ENCODE measurements at regions not wholly inside any gene's neighbourhood (a gene's known extent, or its start where the extent isn't known, plus 50 kb on each side); places are given as distances from the start of the nearest gene placed in this dataset.
"Not testable (repeated sequence)": the region's sequence is repeated elsewhere in the genome, so short reads cannot be mapped to it uniquely, and the experiment has no call there.

DNA sequence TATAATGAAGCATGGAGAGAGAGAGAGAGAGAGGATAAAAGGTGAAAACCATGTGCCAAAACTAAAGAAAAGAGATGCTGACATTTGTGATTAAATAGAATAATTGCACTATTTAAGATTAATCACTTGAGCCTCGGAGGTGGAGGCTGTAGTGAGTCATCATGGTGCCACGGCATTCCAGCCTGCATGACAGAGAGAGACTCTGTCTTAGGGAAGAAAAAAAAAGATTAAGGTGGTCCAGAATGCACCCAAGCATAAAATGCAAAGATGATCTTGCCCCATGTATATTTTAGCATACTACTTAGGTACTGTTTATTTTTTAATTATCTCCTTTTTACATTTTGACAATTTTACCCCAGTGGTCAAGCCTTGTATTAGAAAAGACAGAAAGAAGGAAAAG lies 742.5 kb downstream of the SPATA31A1 start:
- H3K4me3 ChIP-seq (ENCODE audit: low read depth in 1 of 2, low read length in 2 of 2); H3K27ac ChIP-seq (ENCODE audit: low read depth in 2 of 2, low read length in 1 of 2); H3K9me3 ChIP-seq (ENCODE audit: control insufficient read depth in 2 of 2, insufficient read depth in 1 of 2, low read depth in 1 of 2, low read length in 1 of 2); H3K27me3 ChIP-seq (ENCODE audit: control insufficient read depth in 1 of 2, insufficient read depth in 2 of 2, low read length in 2 of 2); H3K36me3 ChIP-seq (ENCODE audit: control insufficient read depth in 2 of 2, insufficient read depth in 2 of 2, low read length in 1 of 2); H3K4me1 ChIP-seq (ENCODE audit: control insufficient read depth in 2 of 2, insufficient read depth in 2 of 2, low read length in 1 of 2): not testable (repeated sequence)
- 27 to 60% methylated on average over 2 of the region's 2 CpGs for WGBS, 2 donors

DNA sequence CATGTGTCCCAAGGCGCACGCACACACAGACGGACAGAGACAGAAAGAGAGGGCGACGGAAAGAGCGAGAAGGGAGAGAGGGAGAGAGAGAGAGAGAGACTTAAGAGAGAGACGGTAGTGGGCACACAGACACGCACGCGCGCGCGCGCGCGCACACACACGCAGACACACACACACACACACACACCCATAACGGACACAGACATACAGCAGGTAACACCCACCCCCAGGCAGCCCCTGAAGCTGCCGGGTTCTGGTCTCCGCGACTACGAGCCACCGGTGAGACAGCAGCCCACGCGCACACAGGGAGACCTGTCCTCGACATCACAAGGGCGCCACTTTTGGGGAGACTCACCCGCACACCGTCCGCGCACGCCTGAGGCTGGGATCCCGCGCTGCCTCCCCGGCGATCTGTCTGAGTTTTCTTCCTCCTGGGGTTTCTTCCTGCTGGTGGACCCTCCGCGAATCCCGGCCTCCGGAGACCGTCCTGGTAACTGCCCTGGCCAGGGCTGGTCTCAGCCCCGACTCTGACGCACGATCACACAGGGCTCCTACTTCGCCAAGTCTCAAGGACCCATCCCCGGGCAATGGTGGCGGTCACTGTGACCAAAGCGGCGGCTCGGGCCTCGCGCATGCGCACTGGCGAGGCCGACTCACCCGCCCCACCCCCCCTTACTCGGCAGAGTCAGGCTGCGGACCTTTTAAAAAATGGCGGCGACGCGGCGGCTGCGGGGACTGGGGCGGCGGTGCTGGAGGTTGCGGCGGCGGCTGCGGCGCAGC lies 750.7 kb downstream of the SPATA31A1 start:
- H3K4me3 ChIP-seq (ENCODE audit: low read depth in 1 of 2, low read length in 2 of 2); H3K9me3 ChIP-seq (ENCODE audit: control insufficient read depth in 2 of 2, insufficient read depth in 1 of 2, low read depth in 1 of 2, low read length in 1 of 2); H3K27me3 ChIP-seq (ENCODE audit: control insufficient read depth in 1 of 2, insufficient read depth in 2 of 2, low read length in 2 of 2); H3K4me1 ChIP-seq (ENCODE audit: control insufficient read depth in 2 of 2, insufficient read depth in 2 of 2, low read length in 1 of 2); H3K36me3 ChIP-seq (ENCODE audit: control insufficient read depth in 2 of 2, insufficient read depth in 2 of 2, low read length in 1 of 2); H3K27ac ChIP-seq (ENCODE audit: low read depth in 2 of 2, low read length in 1 of 2): not testable (repeated sequence)
- WGBS, 2 donors, result 34% methylated on average over 13 of the region's 71 CpGs; no CpG with 5 or more reads in 1 of the 2 donors

DNA sequence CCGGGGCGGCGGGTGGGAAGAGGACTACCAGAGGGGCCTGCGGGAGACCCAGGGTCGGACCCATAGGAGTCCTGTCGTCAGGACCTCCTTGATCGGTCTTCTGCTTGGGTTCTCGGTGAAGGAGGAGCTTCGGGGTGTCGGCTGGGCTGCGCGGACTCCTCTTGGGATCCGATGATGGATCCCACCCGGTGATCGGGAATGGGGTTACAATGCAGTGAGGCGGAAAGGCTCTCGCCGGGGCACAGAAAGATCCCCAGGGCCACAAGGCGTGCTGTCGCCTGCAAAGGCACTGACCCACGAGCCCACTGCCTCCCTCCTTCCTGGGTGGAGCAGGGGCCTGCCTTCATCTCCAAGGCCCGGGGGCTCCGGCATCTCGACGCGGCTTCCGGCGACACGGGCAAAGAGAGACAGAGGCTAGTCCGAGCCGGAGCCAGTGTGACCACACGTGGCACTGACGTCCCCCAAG lies 751.3 kb downstream of the SPATA31A1 start:
- H3K27ac ChIP-seq (ENCODE audit: low read depth in 2 of 2, low read length in 1 of 2); H3K36me3 ChIP-seq (ENCODE audit: control insufficient read depth in 2 of 2, insufficient read depth in 2 of 2, low read length in 1 of 2): not testable (repeated sequence)

DNA sequence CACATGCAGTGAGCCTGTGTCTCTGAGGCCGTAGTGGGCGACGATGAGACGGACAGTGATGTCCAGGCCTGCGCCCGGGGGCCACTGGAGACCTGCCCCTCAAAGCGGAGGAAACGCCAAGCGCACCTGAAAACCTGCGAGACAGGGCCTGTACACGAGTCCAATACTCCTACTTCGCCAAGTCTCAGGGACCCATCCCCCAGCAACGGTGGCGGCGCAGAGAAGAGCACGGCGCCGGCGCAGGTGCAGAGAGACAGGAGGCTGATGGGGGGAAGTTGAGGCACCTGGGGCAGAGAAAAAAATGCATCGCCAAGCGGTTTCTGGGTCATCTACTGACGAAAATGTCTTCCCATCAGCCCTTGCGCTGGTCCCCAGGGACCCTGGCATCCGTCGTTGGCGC lies 751.8 kb downstream of the SPATA31A1 start:
- not testable (repeated sequence) for H3K27ac ChIP-seq (ENCODE audit: low read depth in 2 of 2, low read length in 1 of 2); H3K4me3 ChIP-seq (ENCODE audit: low read depth in 1 of 2, low read length in 2 of 2); H3K9me3 ChIP-seq (ENCODE audit: control insufficient read depth in 2 of 2, insufficient read depth in 1 of 2, low read depth in 1 of 2, low read length in 1 of 2); H3K4me1 ChIP-seq (ENCODE audit: control insufficient read depth in 2 of 2, insufficient read depth in 2 of 2, low read length in 1 of 2); H3K27me3 ChIP-seq (ENCODE audit: control insufficient read depth in 1 of 2, insufficient read depth in 2 of 2, low read length in 2 of 2); H3K36me3 ChIP-seq (ENCODE audit: control insufficient read depth in 2 of 2, insufficient read depth in 2 of 2, low read length in 1 of 2)
- WGBS, 2 donors, result no CpG with 5 or more reads among the region's 26 CpGs

More for the DNA sequence above, 751.3 kb downstream of the SPATA31A1 start:
- WGBS, 2 donors, result no CpG with 5 or more reads among the region's 33 CpGs
- H3K9me3 ChIP-seq (ENCODE audit: control insufficient read depth in 2 of 2, insufficient read depth in 1 of 2, low read depth in 1 of 2, low read length in 1 of 2); H3K4me3 ChIP-seq (ENCODE audit: low read depth in 1 of 2, low read length in 2 of 2); H3K27me3 ChIP-seq (ENCODE audit: control insufficient read depth in 1 of 2, insufficient read depth in 2 of 2, low read length in 2 of 2); H3K4me1 ChIP-seq (ENCODE audit: control insufficient read depth in 2 of 2, insufficient read depth in 2 of 2, low read length in 1 of 2): not testable (repeated sequence)

DNA sequence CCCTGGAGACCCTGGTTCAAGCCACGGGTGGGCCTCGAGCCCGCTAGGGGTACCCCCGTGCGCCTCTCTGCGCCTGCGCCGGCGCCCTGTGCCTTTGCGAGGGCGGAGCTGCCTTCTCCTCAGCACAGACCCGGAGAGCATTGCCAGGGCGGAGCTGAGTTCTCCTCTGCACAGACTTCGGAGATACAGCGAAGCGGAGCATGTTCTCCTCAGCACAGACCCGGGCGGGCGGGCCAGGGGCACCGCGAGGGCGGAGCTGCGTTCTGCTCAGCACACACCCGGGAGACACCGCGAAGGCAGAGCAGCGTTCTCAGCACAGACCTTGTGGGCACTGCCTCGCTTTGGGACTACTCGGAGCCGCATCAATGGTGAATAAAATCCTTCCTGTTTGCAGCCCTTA lies 753.0 kb downstream of the SPATA31A1 start:
- H3K36me3 ChIP-seq (ENCODE audit: control insufficient read depth in 2 of 2, insufficient read depth in 2 of 2, low read length in 1 of 2); H3K4me3 ChIP-seq (ENCODE audit: low read depth in 1 of 2, low read length in 2 of 2); H3K27me3 ChIP-seq (ENCODE audit: control insufficient read depth in 1 of 2, insufficient read depth in 2 of 2, low read length in 2 of 2); H3K4me1 ChIP-seq (ENCODE audit: control insufficient read depth in 2 of 2, insufficient read depth in 2 of 2, low read length in 1 of 2); H3K9me3 ChIP-seq (ENCODE audit: control insufficient read depth in 2 of 2, insufficient read depth in 1 of 2, low read depth in 1 of 2, low read length in 1 of 2); H3K27ac ChIP-seq (ENCODE audit: low read depth in 2 of 2, low read length in 1 of 2): not testable (repeated sequence)
- WGBS, 2 donors, result 0% methylated on average over 4 of the region's 30 CpGs; no CpG with 5 or more reads in 1 of the 2 donors

DNA sequence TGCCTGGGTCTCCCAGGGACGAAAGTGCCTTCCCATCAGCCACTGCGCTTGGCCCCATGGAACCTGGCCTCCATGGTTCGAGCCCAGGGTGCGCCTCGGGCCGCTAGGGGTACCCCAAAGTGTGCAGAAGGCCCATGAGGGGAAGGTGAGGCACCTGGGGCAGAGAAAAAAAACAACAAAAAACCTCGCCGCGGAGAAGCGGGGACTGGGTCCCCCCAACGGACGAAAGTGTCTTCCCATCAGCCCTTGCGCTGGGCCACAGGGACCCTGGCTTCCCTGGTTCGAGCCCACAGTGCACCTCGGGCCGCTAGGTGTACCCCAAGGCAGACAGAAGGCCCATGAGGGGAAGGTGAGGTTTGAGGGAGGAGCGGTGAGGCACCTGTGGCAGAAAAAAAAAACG lies 755.3 kb downstream of the SPATA31A1 start:
- H3K36me3 ChIP-seq (ENCODE audit: control insufficient read depth in 2 of 2, insufficient read depth in 2 of 2, low read length in 1 of 2); H3K27me3 ChIP-seq (ENCODE audit: control insufficient read depth in 1 of 2, insufficient read depth in 2 of 2, low read length in 2 of 2); H3K4me3 ChIP-seq (ENCODE audit: low read depth in 1 of 2, low read length in 2 of 2); H3K4me1 ChIP-seq (ENCODE audit: control insufficient read depth in 2 of 2, insufficient read depth in 2 of 2, low read length in 1 of 2); H3K9me3 ChIP-seq (ENCODE audit: control insufficient read depth in 2 of 2, insufficient read depth in 1 of 2, low read depth in 1 of 2, low read length in 1 of 2); H3K27ac ChIP-seq (ENCODE audit: low read depth in 2 of 2, low read length in 1 of 2): not testable (repeated sequence)
- WGBS, 2 donors, result no CpG with 5 or more reads among the region's 18 CpGs

DNA sequence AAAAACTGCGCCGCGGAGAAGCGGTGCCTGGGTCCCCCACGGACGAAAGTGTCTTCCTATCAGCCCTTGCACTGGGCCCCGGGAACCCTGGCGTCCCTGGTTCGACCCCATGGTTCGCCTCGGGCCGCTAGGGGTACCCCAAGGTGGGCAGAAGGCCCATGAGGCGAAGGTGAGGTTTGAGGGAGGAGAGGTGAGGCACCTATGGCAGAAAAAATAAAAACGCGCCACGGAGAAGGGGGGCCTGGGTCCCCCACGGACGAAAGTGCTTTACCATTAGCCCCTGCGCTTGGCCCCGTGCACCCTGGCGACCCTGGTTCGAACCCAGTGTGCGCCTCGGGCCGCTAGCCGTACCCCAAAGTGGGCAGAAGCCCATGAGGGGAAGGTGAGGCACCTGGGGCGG lies 756.1 kb downstream of the SPATA31A1 start:
- not testable (repeated sequence) for H3K36me3 ChIP-seq (ENCODE audit: control insufficient read depth in 2 of 2, insufficient read depth in 2 of 2, low read length in 1 of 2); H3K27me3 ChIP-seq (ENCODE audit: control insufficient read depth in 1 of 2, insufficient read depth in 2 of 2, low read length in 2 of 2); H3K4me1 ChIP-seq (ENCODE audit: control insufficient read depth in 2 of 2, insufficient read depth in 2 of 2, low read length in 1 of 2); H3K4me3 ChIP-seq (ENCODE audit: low read depth in 1 of 2, low read length in 2 of 2); H3K9me3 ChIP-seq (ENCODE audit: control insufficient read depth in 2 of 2, insufficient read depth in 1 of 2, low read depth in 1 of 2, low read length in 1 of 2); H3K27ac ChIP-seq (ENCODE audit: low read depth in 2 of 2, low read length in 1 of 2)
- 86 to 89% methylated on average over 6 to 9 of the region's 27 CpGs for WGBS, 2 donors

DNA sequence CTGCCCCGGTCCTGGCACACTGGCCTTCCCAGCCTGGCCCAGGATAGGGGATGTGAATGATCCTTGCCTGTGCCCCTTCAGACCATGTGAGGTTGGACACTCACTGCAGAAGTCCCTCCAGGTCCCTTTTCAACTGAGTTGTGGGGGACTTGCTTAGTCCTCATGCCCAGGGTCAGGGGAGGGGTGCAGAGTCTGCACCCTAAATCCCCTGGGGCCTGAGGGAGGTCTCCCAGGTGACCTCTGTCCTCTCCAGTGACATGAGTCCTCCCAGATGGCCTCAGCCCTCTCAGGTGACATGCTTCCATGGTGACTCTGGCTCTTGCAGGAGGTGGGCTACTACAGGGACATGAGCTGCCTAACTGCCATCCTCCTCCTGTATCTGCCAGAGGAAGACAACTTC lies 775.1 kb downstream of the SPATA31A1 start:
- H3K27me3 ChIP-seq (ENCODE audit: control insufficient read depth in 1 of 2, insufficient read depth in 2 of 2, low read length in 2 of 2); H3K27ac ChIP-seq (ENCODE audit: low read depth in 2 of 2, low read length in 1 of 2); H3K4me3 ChIP-seq (ENCODE audit: low read depth in 1 of 2, low read length in 2 of 2); H3K9me3 ChIP-seq (ENCODE audit: control insufficient read depth in 2 of 2, insufficient read depth in 1 of 2, low read depth in 1 of 2, low read length in 1 of 2); H3K36me3 ChIP-seq (ENCODE audit: control insufficient read depth in 2 of 2, insufficient read depth in 2 of 2, low read length in 1 of 2); H3K4me1 ChIP-seq (ENCODE audit: control insufficient read depth in 2 of 2, insufficient read depth in 2 of 2, low read length in 1 of 2): not testable (repeated sequence)
- 67% methylated on average over 1 of the region's 1 CpG; no CpG with 5 or more reads in 1 of the 2 donors for WGBS, 2 donors

DNA sequence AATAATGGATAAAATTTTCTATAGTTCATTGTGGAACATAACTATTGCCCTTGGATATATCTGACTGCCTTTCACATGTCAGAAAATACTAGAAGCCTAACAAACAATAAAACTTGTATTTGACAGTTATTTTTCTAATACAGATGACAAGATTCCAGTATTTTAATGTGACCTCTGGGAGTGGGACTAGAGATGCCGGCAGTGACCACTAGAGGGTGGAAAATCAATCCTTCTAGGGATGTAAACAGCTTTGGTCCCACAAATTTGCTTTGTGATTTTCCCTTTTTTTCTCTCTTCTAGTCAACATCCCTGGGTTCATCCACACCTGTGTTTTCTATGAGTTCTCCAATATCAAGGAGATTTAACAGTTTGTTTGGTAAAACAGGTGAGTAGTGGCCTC lies 813.7 kb downstream of the SPATA31A1 start:
- H3K9me3 ChIP-seq (ENCODE audit: control insufficient read depth in 2 of 2, insufficient read depth in 1 of 2, low read depth in 1 of 2, low read length in 1 of 2); H3K27ac ChIP-seq (ENCODE audit: low read depth in 2 of 2, low read length in 1 of 2); H3K27me3 ChIP-seq (ENCODE audit: control insufficient read depth in 1 of 2, insufficient read depth in 2 of 2, low read length in 2 of 2); H3K36me3 ChIP-seq (ENCODE audit: control insufficient read depth in 2 of 2, insufficient read depth in 2 of 2, low read length in 1 of 2); H3K4me1 ChIP-seq (ENCODE audit: control insufficient read depth in 2 of 2, insufficient read depth in 2 of 2, low read length in 1 of 2); H3K4me3 ChIP-seq (ENCODE audit: low read depth in 1 of 2, low read length in 2 of 2): not testable (repeated sequence)
- no CpG with 5 or more reads among the region's 1 CpG for WGBS, 2 donors

DNA sequence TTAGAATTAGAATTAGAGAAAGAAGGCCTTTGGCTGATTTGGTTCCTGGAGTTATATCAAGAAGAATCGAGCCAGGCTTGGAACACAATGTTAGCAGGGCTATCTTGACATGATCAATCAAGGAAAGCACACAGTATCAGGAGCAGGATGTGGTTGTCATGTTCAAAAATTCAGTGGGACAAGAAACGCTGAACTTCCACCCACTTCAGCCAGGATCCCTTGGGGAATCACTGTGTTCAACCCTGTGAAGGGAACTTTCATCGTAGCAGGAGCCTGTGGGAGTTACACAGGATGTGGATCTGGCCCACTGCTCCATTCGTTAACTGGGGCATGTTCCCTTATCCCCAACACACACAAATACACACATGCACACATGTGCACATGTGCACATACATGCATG lies 817.8 kb downstream of the SPATA31A1 start:
- not testable (repeated sequence) for H3K36me3 ChIP-seq (ENCODE audit: control insufficient read depth in 2 of 2, insufficient read depth in 2 of 2, low read length in 1 of 2); H3K9me3 ChIP-seq (ENCODE audit: control insufficient read depth in 2 of 2, insufficient read depth in 1 of 2, low read depth in 1 of 2, low read length in 1 of 2); H3K27ac ChIP-seq (ENCODE audit: low read depth in 2 of 2, low read length in 1 of 2); H3K27me3 ChIP-seq (ENCODE audit: control insufficient read depth in 1 of 2, insufficient read depth in 2 of 2, low read length in 2 of 2); H3K4me3 ChIP-seq (ENCODE audit: low read depth in 1 of 2, low read length in 2 of 2); H3K4me1 ChIP-seq (ENCODE audit: control insufficient read depth in 2 of 2, insufficient read depth in 2 of 2, low read length in 1 of 2)
- 73% methylated on average over 1 of the region's 4 CpGs; no CpG with 5 or more reads in 1 of the 2 donors for WGBS, 2 donors

All from esophagus (tissue), 2 donors.